GM19397 (cell line): ENCODE measurements at regions not wholly inside any gene's neighbourhood (a gene's known extent, or its start where the extent isn't known, plus 50 kb on each side); places are given as distances from the start of the nearest gene placed in this dataset.

Experiments
- ATAC-seq: cut with Tn5 transposase; IDR thresholded peaks from one replicate; pipeline ENCODE4 v1.9.1; 2021; ENCODE audit warnings: mild to moderate bottlenecking, moderate library complexity; ENCODE audit not compliant: unreplicated experiment

- ATAC-seq = peak; percentile 76
Observed at GRCh38 chr7:12067156-12067831, 143.8 kb upstream of the TMEM106B start.

GRCh38 chr7:12069757-12070156 lies 141.3 kb upstream of the TMEM106B start:
- no peak for ATAC-seq

DNA sequence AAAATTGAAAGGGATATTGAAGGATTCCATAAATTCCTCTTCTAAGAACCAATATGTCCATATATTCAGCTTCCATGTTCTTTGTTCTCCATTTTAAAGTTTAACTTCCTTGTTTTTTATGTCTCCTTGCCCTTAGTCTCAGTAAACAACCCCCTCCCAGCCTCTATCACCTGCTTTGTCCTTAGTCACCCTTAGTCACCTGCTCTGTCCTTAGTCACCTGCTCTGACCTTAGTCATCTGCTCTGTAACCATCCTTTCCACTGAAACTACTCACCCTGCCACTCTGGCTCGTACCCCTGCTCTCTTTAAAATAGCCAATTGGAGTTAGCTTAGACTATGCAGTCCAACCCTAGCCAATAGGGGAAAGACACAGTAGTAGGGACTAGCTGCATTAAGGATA lies 136.2 kb upstream of the TMEM106B start:
- no peak for ATAC-seq

GRCh38 chr7:12080006-12080405 lies 131.1 kb upstream of the TMEM106B start:
- ATAC-seq = no peak

- ATAC-seq = no peak
Observed at GRCh38 chr7:12085516-12085915, 125.6 kb upstream of the TMEM106B start.

DNA sequence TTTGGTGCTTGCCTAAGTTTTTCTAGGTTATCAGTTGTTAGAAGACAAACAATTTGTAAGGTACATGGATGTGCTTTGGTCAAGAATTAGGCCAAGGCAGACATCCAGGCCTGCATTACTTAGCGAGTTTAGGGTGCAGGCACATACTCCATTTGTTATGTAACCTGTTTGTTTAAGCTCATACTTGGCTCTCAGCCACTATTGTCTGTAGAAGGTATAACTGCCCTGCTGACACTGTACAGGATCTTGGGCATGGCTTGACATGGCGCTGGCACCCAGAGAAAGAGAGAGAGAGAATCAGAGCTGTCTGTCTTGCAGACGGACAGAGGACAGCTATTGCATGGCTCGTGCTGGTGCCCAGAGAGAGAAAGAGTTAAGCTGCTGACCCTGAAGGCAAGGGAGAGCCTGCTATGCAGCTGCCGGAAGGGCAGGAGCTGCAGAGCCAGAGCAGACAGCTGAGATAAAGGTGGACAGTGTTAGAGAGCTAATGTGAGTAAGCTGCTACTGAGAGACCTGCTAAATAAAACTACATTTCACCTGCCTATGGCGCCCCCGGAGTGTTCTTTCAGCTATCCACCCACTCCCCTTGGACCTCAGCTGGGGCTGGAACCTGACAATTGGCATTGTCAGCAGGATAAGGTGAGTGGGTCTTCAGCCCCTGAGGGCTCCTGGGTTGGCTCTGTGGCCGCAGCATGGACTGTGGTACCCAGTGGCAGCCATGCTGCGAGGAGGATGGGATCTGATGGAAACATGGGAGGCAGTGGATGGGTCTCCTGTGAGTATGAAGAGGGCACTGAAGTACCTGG lies 120.9 kb upstream of the TMEM106B start:
- no peak for ATAC-seq

- ATAC-seq = no peak
Observed at GRCh38 chr7:12090757-12091221, 120.3 kb upstream of the TMEM106B start.

GRCh38 chr7:12091231-12091630 lies 119.9 kb upstream of the TMEM106B start:
- no peak for ATAC-seq

- ATAC-seq = no peak
Observed at GRCh38 chr7:12092499-12093130, 118.5 kb upstream of the TMEM106B start.

- no peak for ATAC-seq
Observed at GRCh38 chr7:12093365-12093764, 117.7 kb upstream of the TMEM106B start.

GRCh38 chr7:12094365-12094921 lies 116.7 kb upstream of the TMEM106B start:
- ATAC-seq = no peak

GRCh38 chr7:12102126-12102525 lies 109.0 kb upstream of the TMEM106B start:
- ATAC-seq = no peak

- ATAC-seq = no peak
Observed at GRCh38 chr7:12102527-12102926, 108.6 kb upstream of the TMEM106B start.

DNA sequence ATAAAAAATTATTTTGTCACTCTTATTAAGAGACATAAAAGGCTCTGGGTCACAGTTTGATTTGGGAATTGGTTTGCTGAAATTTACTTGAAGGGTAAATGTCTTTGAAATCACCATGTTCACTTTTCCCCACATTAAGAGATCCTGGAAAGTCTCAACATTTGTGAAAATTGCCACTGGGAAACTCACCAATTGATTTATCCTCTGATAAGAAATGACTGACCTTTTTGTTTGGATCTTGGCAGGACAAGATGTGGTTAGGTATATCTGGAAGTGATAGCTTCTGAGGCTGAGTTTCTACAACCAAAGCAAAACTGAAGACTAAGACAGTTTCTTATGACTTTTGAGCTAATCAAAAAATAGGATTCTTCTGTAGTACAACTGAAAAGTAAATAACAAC lies 107.1 kb upstream of the TMEM106B start:
- no peak for ATAC-seq

DNA sequence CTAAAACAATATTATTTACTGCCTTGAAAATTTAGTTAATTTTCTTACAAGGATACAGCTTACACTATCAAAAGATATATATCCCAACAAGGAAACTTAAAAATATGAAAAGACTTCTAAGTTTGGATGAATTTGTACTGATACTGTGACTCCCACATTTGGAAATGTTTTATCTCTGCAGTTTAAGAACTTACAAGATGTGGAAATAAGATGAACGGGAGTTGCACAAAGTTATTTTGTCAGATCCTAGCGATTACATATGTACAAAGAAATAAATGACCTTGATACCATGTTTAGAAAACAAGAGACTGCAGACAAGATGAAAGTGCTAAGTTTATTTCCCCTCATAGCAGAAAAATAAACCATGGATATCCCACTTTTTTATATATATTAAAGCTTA lies 103.7 kb upstream of the TMEM106B start:
- no peak for ATAC-seq

- no peak for ATAC-seq
Observed at GRCh38 chr7:12107841-12108254, 103.2 kb upstream of the TMEM106B start.

DNA sequence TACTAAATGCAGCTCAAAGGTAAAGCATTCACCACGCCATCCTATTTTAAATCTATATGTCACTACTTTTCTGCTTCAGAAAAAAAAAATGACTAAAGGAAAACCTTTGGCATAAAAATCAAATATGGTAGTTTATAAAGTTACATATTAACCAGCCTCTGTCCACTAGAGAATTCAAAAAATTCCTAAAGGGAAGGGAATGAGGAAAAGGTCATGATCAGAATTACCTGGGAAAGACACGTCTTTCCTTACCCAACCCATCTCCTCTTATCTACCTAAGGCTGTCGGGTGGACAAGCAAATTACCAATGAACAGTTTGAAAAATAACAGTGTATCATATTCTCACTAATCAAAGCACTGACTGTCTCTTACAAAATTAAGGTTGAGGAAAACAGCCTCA lies 100.7 kb upstream of the TMEM106B start:
- ATAC-seq = no peak

DNA sequence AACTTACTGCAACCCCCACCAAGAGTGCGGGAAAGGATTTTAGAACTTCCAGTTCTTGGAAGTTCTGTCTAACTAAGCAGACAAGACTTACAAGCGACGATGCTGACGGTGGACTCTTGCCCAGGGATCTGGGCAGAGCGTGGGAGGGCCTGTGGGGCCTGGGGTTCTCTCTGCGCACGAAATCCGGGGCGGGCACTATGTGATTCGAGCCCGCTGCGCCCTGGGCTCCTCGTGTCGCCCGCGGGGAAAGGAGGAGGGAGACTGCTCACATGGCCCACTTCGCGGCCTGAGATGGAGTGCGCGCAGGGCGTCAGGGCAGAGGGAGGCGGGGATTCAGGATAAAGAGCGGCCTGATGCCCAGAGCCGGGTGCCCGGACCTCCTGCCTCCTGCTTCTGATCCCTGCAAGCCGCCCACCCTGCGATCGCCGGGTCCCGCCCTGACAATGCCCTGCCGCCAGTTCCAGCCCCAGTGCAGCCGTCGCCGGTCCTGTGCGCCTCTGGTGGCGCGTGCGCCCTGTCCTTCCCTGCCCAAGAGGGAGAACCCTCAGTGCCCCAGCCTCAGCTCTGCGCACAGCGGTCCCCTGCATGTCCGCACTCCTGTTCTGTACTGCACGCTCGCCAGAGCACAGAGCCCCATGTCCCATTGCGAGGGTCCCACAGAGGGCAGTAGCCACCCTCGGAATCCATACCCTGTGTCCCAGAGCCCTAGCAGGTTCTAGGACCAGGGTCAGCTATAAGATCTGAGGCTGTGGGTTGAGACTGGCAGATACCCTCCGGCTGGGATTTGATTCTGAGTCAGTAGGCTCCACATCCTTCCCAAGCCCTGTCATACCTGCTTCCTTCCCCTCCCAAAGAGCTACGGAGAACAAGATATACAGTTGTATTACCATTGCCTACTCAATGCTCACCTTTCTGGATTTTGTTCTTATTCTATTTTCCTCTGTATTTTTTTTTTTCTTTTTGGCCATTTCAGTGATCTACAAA lies 99.4 kb upstream of the TMEM106B start:
- peak; percentile 63 for ATAC-seq

- no peak for ATAC-seq
Observed at GRCh38 chr7:12117170-12117569, 93.9 kb upstream of the TMEM106B start.

DNA sequence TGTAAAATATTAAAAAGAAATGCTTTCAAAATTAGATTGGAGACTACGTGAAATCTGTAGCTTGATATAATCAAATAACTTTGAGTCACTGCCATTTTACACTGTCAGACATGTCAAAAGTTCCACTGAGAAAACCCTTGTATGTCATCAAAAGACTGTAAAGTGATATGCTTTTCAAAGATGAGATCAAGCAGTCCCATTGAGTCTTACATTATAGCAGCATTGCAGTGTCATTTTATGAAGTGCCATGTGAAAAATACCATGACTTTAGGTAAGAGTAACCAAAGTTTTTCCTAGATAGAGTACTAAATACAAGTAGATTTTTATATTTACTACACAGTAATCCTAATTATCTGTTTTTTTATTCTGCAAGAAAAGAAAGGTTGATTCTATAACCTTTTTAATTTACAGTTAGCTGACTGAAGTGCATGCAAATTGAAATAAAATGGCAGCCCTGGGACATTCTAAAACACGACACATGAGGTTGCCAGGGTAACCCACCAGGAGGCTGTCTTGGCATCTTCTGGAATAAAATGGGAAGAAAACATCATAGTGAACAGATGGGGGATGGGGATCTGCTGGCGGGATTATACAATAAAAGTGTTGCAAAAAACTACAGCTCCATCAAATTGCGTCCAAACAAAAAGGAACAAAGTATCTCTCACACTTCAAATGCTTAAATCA lies 91.3 kb upstream of the TMEM106B start:
- no peak for ATAC-seq
